KMS-11 (cell line): ENCODE measurements at regions not wholly inside any gene's neighbourhood (a gene's known extent, or its start where the extent isn't known, plus 50 kb on each side); places are given as distances from the start of the nearest gene placed in this dataset.

ENCODE experiments used
- H2AFZ ChIP-seq: fragments of 200-600 bp; sonication (generic); 2 replicates; pipeline ENCODE4 v1.6.1; 2016; ENCODE audit warnings: antibody characterized with exemption, mixed run types, low read depth
- H3K27ac ChIP-seq: fragments of 200-600 bp; sonication (generic); 2 replicates; pipeline ENCODE4 v1.6.1; 2016; ENCODE audit warnings: mild to moderate bottlenecking, mixed run types
- H3K27me3 ChIP-seq: fragments of 200-600 bp; sonication (generic); 2 replicates; pipeline ENCODE4 v1.6.1; 2017; ENCODE audit warnings: mild to moderate bottlenecking, low read depth, mixed run types, moderate library complexity; ENCODE audit not compliant: insufficient read depth
- H3K36me3 ChIP-seq: fragments of 200-600 bp; sonication (generic); 2 replicates; pipeline ENCODE4 v1.6.1; 2017; ENCODE audit warnings: mild to moderate bottlenecking, mixed run types; ENCODE audit not compliant: insufficient read depth
- H3K4me1 ChIP-seq: fragments of 200-600 bp; sonication (generic); 2 replicates; pipeline ENCODE4 v1.6.1; 2016; ENCODE audit warnings: mild to moderate bottlenecking, low read depth, mixed run types; ENCODE audit not compliant: poor library complexity, severe bottlenecking
- H3K4me2 ChIP-seq: fragments of 200-600 bp; sonication (generic); 2 replicates; pipeline ENCODE4 v1.7.0; 2016; ENCODE audit warnings: mild to moderate bottlenecking, mixed run types
- H3K4me3 ChIP-seq: fragments of 200-600 bp; sonication (generic); IDR thresholded peaks from 2 replicates; pipeline ENCODE4 v1.6.1; 2017; ENCODE audit warnings: low read depth, low read length, mixed read lengths; ENCODE audit not compliant: insufficient read depth
- H3K79me2 ChIP-seq: fragments of 200-600 bp; sonication (generic); 2 replicates; pipeline ENCODE4 v1.6.1; 2016; ENCODE audit warnings: low read depth, mixed run types; ENCODE audit not compliant: insufficient read depth
- H3K9ac ChIP-seq: fragments of 200-600 bp; sonication (generic); 2 replicates; pipeline ENCODE4 v1.6.1; 2016; ENCODE audit warnings: mild to moderate bottlenecking, mixed run types
- H4K20me1 ChIP-seq: fragments of 200-600 bp; sonication (generic); 2 replicates; pipeline ENCODE4 v1.6.1; 2016; ENCODE audit warnings: mild to moderate bottlenecking, mixed run types; ENCODE audit not compliant: insufficient read depth
- CTCF ChIP-seq: fragments of 200-600 bp; sonication (generic); conservative IDR thresholded peaks from 2 replicates; pipeline ENCODE4 v1.6.1; 2017; ENCODE audit warnings: low read depth, mild to moderate bottlenecking, antibody characterized with exemption, low read length, moderate library complexity, mixed read lengths

- Histone ChIP-seq H3K27me3 (no peaks in the 10 kb centered on the region), H3K79me2 (no peaks in the 10 kb centered on the region), H3K4me2 (no peak overlapping the region), H3K4me3 (no peak overlapping the region), H3K9ac (no peak overlapping the region), H4K20me1 (no peaks in the 10 kb centered on the region), H3K27ac (no peak overlapping the region), H2AFZ (no peak overlapping the region), H3K36me3 (no peaks in the 10 kb centered on the region), H3K4me1 (no peaks in the 10 kb centered on the region)
- TF ChIP-seq CTCF, result no peak
These were observed 606.6 kb downstream of the PRELID2 start for GRCh38 chr5:145228564-145228963.

- no peaks in the 10 kb centered on the region for H3K4me1 ChIP-seq
- no peak overlapping the region for H2AFZ ChIP-seq
- no peaks in the 10 kb centered on the region for H3K36me3 ChIP-seq
- H4K20me1 ChIP-seq, result no peaks in the 10 kb centered on the region
- no peak overlapping the region for H3K4me2 ChIP-seq
- H3K79me2 ChIP-seq, result no peaks in the 10 kb centered on the region
- H3K4me3 ChIP-seq, result no peak overlapping the region
- TF ChIP-seq CTCF, result no peak
- no peaks in the 10 kb centered on the region for H3K27me3 ChIP-seq
- H3K27ac ChIP-seq, result no peak overlapping the region
- H3K9ac ChIP-seq, result no peak overlapping the region
These were observed 607.3 kb downstream of the PRELID2 start for GRCh38 chr5:145227881-145228280.

GRCh38 chr5:145226726-145227125, 608.4 kb downstream of the PRELID2 start:
- no peak overlapping the region for H3K4me3 ChIP-seq
- no peaks in the 10 kb centered on the region for H4K20me1 ChIP-seq
- no peak overlapping the region for H3K4me2 ChIP-seq
- H3K4me1 ChIP-seq, result no peaks in the 10 kb centered on the region
- H3K9ac ChIP-seq, result no peak overlapping the region
- no peak overlapping the region for H2AFZ ChIP-seq
- no peaks in the 10 kb centered on the region for H3K79me2 ChIP-seq
- H3K27ac ChIP-seq, result no peak overlapping the region
- no peak for TF ChIP-seq CTCF
- H3K27me3 ChIP-seq, result no peaks in the 10 kb centered on the region
- H3K36me3 ChIP-seq, result no peaks in the 10 kb centered on the region

GRCh38 chr5:145225529-145225928, 609.6 kb downstream of the PRELID2 start:
- Histone ChIP-seq H3K27ac (no peak overlapping the region), H3K27me3 (no peaks in the 10 kb centered on the region), H3K4me3 (no peak overlapping the region), H3K79me2 (no peaks in the 10 kb centered on the region), H3K4me1 (no peaks in the 10 kb centered on the region), H3K4me2 (no peak overlapping the region), H2AFZ (no peak overlapping the region), H4K20me1 (no peaks in the 10 kb centered on the region), H3K36me3 (no peaks in the 10 kb centered on the region), H3K9ac (no peak overlapping the region)
- no peak for TF ChIP-seq CTCF

- Histone ChIP-seq H3K4me1 (no peaks in the 10 kb centered on the region), H3K4me2 (no peak overlapping the region), H3K27me3 (no peaks in the 10 kb centered on the region), H3K27ac (no peak overlapping the region), H3K4me3 (no peak overlapping the region), H2AFZ (no peak overlapping the region), H3K9ac (no peak overlapping the region), H3K79me2 (no peaks in the 10 kb centered on the region), H3K36me3 (no peaks in the 10 kb centered on the region), H4K20me1 (no peaks in the 10 kb centered on the region)
- no peak for TF ChIP-seq CTCF
These were observed 611.6 kb downstream of the PRELID2 start for GRCh38 chr5:145223582-145223981.
